Epithelial cell of esophagus (primary cell): ENCODE measurements at regions not wholly inside any gene's neighbourhood (a gene's known extent, or its start where the extent isn't known, plus 50 kb on each side); places are given as distances from the start of the nearest gene placed in this dataset.
A peak's percentile ranks its signal among the peaks of the same experiment; 100 is the strongest.

Experiments
- DNase-seq: peaks from one replicate; pipeline ENCODE4 v3.0.0; 2010; ENCODE audit warnings: low read depth
- H3K4me3 ChIP-seq: 2 replicates; pipeline ENCODE4 v1.5.1; 2011; ENCODE audit warnings: mild to moderate bottlenecking, low read length, control low read depth
- TF ChIP-seq, protein P1 (sequence below): IDR thresholded peaks from 2 replicates; pipeline ENCODE4 v1.5.1; 2011; ENCODE audit warnings: low read depth, mild to moderate bottlenecking, low read length, control low read depth, inconsistent platforms; ENCODE audit not compliant: insufficient read depth; ENCODE audit errors: missing control alignments

DNA sequence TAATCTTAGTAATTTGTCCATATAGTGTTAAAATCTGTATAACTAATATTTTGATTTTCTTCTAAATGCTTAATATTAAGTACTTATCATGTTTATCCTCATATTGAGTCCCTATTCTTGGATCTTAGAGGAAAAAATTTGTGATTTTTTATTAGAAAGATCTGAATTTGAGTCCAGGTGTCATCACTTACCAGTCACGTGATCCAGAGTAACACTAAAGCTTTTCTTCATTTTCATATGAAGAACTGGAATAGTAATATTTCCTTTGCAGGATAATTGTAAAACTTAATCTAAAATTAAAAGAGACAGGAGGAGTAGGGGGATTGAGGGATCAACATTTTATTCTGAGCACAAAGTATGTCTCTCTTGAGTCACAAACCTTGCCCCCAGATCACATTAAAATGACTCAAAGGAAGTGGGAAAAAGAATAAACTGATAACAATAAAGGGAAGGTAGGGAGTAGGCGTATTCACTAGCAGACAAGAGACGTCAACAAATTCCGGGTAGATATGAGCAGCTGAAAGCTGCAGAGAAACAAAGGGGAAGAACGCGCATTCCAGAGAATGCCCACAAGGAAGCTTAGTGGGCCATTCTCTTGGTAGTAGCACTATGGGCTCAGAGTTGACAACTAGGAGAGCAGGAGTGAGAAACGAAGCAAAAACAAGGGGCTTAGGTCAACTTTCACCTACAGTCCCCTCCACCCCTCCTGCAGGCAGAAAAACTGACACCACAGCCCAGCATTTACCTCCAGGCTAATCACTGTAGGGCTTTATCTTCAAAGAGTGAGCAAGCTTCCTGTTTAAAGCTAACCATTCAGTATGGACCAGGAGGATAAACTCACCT lies 123.1 kb downstream of the SPRY2 start:
- peak; percentile 36 for DNase-seq
- no peak overlapping the region for H3K4me3 ChIP-seq
- TF ChIP-seq, protein P1, sequence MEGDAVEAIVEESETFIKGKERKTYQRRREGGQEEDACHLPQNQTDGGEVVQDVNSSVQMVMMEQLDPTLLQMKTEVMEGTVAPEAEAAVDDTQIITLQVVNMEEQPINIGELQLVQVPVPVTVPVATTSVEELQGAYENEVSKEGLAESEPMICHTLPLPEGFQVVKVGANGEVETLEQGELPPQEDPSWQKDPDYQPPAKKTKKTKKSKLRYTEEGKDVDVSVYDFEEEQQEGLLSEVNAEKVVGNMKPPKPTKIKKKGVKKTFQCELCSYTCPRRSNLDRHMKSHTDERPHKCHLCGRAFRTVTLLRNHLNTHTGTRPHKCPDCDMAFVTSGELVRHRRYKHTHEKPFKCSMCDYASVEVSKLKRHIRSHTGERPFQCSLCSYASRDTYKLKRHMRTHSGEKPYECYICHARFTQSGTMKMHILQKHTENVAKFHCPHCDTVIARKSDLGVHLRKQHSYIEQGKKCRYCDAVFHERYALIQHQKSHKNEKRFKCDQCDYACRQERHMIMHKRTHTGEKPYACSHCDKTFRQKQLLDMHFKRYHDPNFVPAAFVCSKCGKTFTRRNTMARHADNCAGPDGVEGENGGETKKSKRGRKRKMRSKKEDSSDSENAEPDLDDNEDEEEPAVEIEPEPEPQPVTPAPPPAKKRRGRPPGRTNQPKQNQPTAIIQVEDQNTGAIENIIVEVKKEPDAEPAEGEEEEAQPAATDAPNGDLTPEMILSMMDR = no peak

DNA sequence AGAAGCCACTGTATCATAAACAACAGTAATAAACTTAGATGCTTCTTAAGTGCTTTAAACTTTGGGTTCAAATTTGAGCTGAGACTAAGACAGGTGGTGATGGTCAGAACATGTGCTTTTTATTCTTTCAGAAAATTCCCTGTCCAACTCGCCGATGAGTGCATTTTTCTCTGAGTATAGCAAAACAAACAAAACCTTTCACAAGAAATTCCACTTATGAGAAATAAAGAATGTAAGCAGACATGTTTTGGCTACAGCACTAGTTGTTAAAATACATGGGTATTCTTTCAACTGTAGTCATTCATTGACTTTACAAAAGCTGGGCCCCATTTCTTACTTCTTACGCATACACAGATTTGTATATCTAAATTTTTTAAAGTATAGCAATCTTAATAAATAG lies 125.6 kb downstream of the SPRY2 start:
- no peak overlapping the region for H3K4me3 ChIP-seq
- TF ChIP-seq, protein P1 = no peak
- DNase-seq = peak; percentile 22

DNA sequence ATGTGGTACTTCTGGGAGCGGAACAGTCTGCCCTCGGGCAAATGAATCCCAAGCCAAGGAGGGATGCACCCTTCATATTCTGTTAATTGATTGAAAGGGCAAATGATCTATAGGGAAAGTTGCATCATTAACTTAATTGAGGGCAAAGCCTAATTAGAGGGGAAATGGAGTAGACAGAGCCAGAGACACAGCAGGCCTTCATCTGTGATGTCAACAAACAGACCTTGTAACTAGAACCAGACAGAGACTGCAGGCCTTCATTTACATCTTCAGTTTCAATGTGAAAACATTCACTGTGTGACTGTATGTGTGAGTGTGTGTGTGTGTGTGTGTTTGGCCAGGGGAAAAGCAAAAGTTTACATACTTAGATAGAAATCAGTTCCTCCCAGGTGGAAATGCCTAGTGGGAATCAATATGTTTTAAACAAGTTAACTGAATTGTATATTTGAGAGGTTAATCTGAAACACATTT lies 126.4 kb downstream of the SPRY2 start:
- DNase-seq = no peak
- TF ChIP-seq, protein P1 = no peak
- no peak overlapping the region for H3K4me3 ChIP-seq

DNA sequence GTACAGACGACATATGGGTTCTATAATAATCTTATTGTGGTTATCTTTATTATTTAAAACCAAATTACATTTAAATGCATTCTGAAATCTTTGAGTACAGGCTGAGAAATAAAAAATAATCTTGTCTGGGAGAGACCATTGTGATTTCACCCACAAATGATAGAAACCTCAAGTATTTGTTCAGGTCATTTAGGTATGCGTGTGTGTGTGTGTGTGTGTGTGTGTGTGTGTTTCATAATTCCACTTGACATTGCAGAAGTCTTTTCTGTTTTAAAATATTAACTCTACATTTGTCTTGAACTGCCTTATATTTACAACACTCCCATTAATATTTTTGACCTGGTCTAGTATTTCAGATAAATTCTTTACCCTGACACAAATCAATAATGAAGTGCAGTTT lies 126.9 kb downstream of the SPRY2 start:
- TF ChIP-seq, protein P1 = no peak
- no peak for DNase-seq
- no peak overlapping the region for H3K4me3 ChIP-seq

DNA sequence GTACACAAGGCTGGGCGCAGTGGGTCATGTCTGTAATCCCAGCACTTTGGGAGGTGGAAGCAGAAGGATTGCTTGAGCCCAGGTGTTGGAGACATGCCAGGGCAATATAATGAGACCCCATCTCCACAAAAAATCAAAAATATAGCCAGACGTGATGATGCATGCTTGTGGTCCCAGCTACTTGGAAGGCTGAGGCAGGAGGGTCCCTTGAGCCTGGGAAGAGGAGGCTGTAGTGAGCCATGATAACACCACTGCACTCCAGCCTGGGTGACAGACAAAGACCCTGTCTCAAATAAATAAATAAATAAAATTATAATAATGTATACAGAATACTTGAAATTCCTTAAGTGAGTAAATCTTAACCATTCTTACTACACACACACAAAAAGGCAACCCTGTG lies 127.7 kb downstream of the SPRY2 start:
- H3K4me3 ChIP-seq = no peak overlapping the region
- DNase-seq = no peak
- TF ChIP-seq, protein P1 = no peak

DNA sequence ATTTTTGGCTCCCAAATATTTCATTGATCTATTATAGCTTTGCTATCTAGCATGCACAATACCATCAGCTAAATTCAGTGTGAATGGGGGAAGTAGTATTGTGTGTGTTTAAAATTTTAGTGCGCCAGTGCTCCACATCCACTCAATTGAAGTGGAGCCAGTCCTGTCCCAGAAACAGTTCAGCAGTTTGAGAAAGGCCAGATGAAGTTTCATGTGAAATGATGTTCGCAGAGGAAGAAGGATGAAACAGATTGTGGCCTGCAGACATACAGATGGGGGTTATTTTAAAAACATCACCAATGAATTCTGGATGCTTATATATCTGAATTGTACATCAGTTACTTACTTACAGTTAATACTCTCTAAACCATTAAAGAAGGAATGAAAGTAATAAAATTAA lies 129.4 kb downstream of the SPRY2 start:
- TF ChIP-seq, protein P1 = no peak
- DNase-seq = no peak

DNA sequence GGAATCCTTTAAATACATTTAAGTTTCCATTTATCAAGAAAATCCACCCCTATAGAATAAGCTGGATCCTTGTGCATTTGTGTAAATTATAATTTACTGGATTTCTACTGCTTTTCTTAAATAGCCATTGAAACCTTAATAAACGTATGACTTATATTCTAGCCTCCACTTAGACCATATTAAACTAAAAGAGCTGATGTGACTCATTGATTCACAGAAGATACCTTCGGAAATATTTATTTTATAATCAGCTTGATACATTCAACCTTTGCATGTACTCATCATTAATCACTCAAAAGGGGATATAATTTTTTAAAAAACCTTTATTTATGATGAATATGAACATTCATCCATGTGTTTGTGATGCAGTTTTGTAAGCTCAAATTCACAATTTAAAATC lies 136.3 kb downstream of the SPRY2 start:
- DNase-seq = no peak
- H3K4me3 ChIP-seq = no peak overlapping the region
- TF ChIP-seq, protein P1 = no peak

More for the DNA sequence above, 129.4 kb downstream of the SPRY2 start:
- H3K4me3 ChIP-seq = no peak overlapping the region
